Endodermal cell (in vitro differentiated cells): ENCODE measurements at regions not wholly inside any gene's neighbourhood (a gene's known extent, or its start where the extent isn't known, plus 50 kb on each side); places are given as distances from the start of the nearest gene placed in this dataset.

ENCODE experiments used
- DNase-seq: peaks from one replicate; pipeline ENCODE4 v3.0.0-alpha.2; 2017
- H3K27ac ChIP-seq: 2 replicates; pipeline ENCODE4 v1.5.1; 2013; ENCODE audit warnings: mild to moderate bottlenecking, low read depth, low read length, moderate library complexity
- H3K27me3 ChIP-seq: 2 replicates; pipeline ENCODE4 v1.6.1; 2013; ENCODE audit warnings: mild to moderate bottlenecking, low read length, moderate library complexity; ENCODE audit not compliant: insufficient read depth, control insufficient read depth, poor library complexity, severe bottlenecking
- H3K36me3 ChIP-seq: 2 replicates; pipeline ENCODE4 v1.7.0; 2013; ENCODE audit warnings: mild to moderate bottlenecking, low read length, moderate library complexity; ENCODE audit not compliant: control insufficient read depth, insufficient read depth
- H3K4me1 ChIP-seq: one replicate; pipeline ENCODE4 v1.7.0; 2013; ENCODE audit warnings: low read length; ENCODE audit not compliant: control insufficient read depth, insufficient read depth
- H3K4me3 ChIP-seq: 2 replicates; pipeline ENCODE4 v1.5.1; 2013; ENCODE audit warnings: mild to moderate bottlenecking, low read length, moderate library complexity
- H3K9ac ChIP-seq: 2 replicates; pipeline ENCODE4 v1.6.1; 2013; ENCODE audit warnings: mild to moderate bottlenecking, low read length, moderate library complexity; ENCODE audit not compliant: poor library complexity, severe bottlenecking; ENCODE audit errors: extremely low read depth
- H3K9me3 ChIP-seq: 2 replicates; pipeline ENCODE4 v1.6.1; 2013; ENCODE audit warnings: mild to moderate bottlenecking, low read length, moderate library complexity; ENCODE audit not compliant: control insufficient read depth
- H3K27ac Mint-ChIP-seq: 2 replicates; pipeline ENCODE4 v1.8.0; 2020; ENCODE audit warnings: mixed read lengths
- H3K27me3 Mint-ChIP-seq: 2 replicates; pipeline ENCODE4 v1.8.0; 2021; ENCODE audit warnings: mild to moderate bottlenecking, mixed read lengths; ENCODE audit not compliant: insufficient read depth
- H3K36me3 Mint-ChIP-seq: 2 replicates; pipeline ENCODE4 v1.8.0; 2020; ENCODE audit warnings: low read depth, mixed read lengths
- H3K4me1 Mint-ChIP-seq: 2 replicates; pipeline ENCODE4 v1.8.0; 2020; ENCODE audit warnings: mixed read lengths
- H3K4me3 Mint-ChIP-seq: 2 replicates; pipeline ENCODE4 v1.8.0; 2020; ENCODE audit warnings: mild to moderate bottlenecking, moderate library complexity, mixed read lengths
- H3K9me3 Mint-ChIP-seq: 2 replicates; pipeline ENCODE4 v1.8.0; 2020; ENCODE audit warnings: mild to moderate bottlenecking, mixed read lengths
- CTCF ChIP-seq: fragments of 200-600 bp; sonication (generic); conservative IDR thresholded peaks from 2 replicates; pipeline ENCODE4 v1.5.0; 2021; ENCODE audit warnings: antibody characterized with exemption, mild to moderate bottlenecking
- WGBS, 2 experiments: methylation state at CpG; one replicate each; pipeline versions ENCODE4 v1.1.5 to v1.1.7; 2013; ENCODE audit warnings: missing lambda C conversion rate in 2 of 2, mixed read lengths in 1 of 2; ENCODE audit not compliant: insufficient coverage in 1 of 2, insufficient read length in 1 of 2; 5-methylcytosine and 5-hydroxymethylcytosine counted together

DNA sequence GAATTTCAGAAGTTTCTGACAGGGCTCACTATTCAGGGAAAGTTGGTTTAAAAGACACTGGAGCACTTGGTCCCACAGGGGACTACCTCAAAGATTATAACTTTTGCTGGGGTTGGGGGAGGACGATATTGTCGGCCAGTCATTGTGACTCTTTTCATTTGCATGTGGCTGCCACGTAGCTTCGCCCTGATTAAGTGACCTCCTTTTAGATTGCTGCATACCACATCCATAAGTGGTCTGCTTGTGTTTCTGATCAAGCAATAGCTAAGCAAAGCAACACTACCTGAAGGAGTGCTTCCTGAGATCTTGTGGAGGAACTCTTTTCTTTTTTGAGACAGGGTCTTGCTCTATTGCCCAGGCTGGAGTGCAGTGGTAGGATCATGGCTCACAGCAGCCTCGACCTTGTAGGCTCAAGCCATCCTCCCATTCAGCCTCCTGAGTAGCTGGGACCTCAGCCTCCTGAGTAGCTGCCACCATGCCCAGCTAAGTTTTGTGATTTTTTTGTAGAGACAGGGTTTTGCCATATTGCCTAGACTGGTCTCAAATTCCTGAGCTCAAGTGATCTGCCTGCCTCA, 691.3 kb downstream of the EPM2A start:
- no peak overlapping the region for H3K9ac ChIP-seq
- Mint-ChIP-seq H3K9me3 (peaks cover 12% of the 10 kb centered on the region), H3K4me1 (peaks cover 17% of the 10 kb centered on the region), H3K27me3 (no peaks in the 10 kb centered on the region), H3K4me3 (no peak overlapping the region), H3K36me3 (peaks cover 4% of the 10 kb centered on the region), H3K27ac (no peak overlapping the region)
- WGBS, 2 experiments, result 93 to 95% methylated on average over 5 of the region's 5 CpGs
- DNase-seq, result no peak
- H3K4me3 ChIP-seq, result no peak overlapping the region
- no peaks in the 10 kb centered on the region for H3K27me3 ChIP-seq
- peaks cover 8% of the 10 kb centered on the region for H3K9me3 ChIP-seq
- no peaks in the 10 kb centered on the region for H3K4me1 ChIP-seq
- no peaks in the 10 kb centered on the region for H3K36me3 ChIP-seq
- H3K27ac ChIP-seq, result no peak overlapping the region
- TF ChIP-seq CTCF, result no peak

GRCh38 chr6:145044641-145045246, 690.6 kb downstream of the EPM2A start:
- Mint-ChIP-seq H3K36me3 (peaks cover 4% of the 10 kb centered on the region), H3K4me1 (peaks cover 17% of the 10 kb centered on the region), H3K9me3 (peaks cover 12% of the 10 kb centered on the region), H3K4me3 (no peak overlapping the region), H3K27ac (no peak overlapping the region), H3K27me3 (no peaks in the 10 kb centered on the region)
- TF ChIP-seq CTCF, result no peak
- H3K4me1 ChIP-seq, result no peaks in the 10 kb centered on the region
- H3K27me3 ChIP-seq, result no peaks in the 10 kb centered on the region
- WGBS, 2 experiments, result 61% methylated on average over 3 of the region's 3 CpGs; no CpG with 5 or more reads in 1 of the 2 experiments
- H3K9ac ChIP-seq, result no peak overlapping the region
- no peak for DNase-seq
- no peak overlapping the region for H3K27ac ChIP-seq
- H3K9me3 ChIP-seq, result peaks cover 8% of the 10 kb centered on the region
- no peak overlapping the region for H3K4me3 ChIP-seq
- no peaks in the 10 kb centered on the region for H3K36me3 ChIP-seq

- Mint-ChIP-seq H3K9me3 (peaks cover 9% of the 10 kb centered on the region), H3K36me3 (peaks cover 4% of the 10 kb centered on the region), H3K4me1 (peaks cover 17% of the 10 kb centered on the region), H3K27me3 (no peaks in the 10 kb centered on the region), H3K27ac (no peak overlapping the region), H3K4me3 (no peak overlapping the region)
- no peak overlapping the region for H3K27ac ChIP-seq
- peaks cover 8% of the 10 kb centered on the region for H3K9me3 ChIP-seq
- no peaks in the 10 kb centered on the region for H3K36me3 ChIP-seq
- DNase-seq, result no peak
- no peak overlapping the region for H3K4me3 ChIP-seq
- no peak for TF ChIP-seq CTCF
- no peak overlapping the region for H3K9ac ChIP-seq
- no peaks in the 10 kb centered on the region for H3K27me3 ChIP-seq
- no peaks in the 10 kb centered on the region for H3K4me1 ChIP-seq
These were observed 689.7 kb downstream of the EPM2A start for GRCh38 chr6:145045582-145045981.
